HG02798 (cell line): ENCODE measurements at regions not wholly inside any gene's neighbourhood (a gene's known extent, or its start where the extent isn't known, plus 50 kb on each side); places are given as distances from the start of the nearest gene placed in this dataset.
"Not testable (repeated sequence)": the region's sequence is repeated elsewhere in the genome, so short reads cannot be mapped to it uniquely, and the experiment has no call there.

ENCODE experiments used
- ATAC-seq: cut with Tn5 transposase; IDR thresholded peaks from one replicate; pipeline ENCODE4 v1.9.1; 2021; ENCODE audit warnings: mild to moderate bottlenecking; ENCODE audit not compliant: unreplicated experiment, poor library complexity

DNA sequence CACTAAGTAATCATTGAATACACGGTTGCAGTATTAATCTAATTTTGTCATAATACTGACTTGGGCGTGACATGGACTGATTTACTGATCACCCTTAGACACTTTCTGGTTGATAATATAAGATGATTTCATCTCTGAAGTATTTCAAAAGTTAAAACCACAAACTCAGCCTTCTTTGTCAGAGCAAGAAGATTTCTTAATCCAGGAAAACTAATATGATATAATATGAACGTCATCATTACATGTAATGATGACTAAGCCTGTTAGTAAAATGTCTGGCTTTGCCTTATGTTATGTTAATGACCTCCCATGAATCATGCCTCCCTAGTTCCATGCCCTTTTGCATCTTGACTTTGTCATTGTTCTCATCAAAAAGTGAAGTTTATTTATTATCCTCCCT, 1325.0 kb upstream of the CDH2 start:
- no peak for ATAC-seq

DNA sequence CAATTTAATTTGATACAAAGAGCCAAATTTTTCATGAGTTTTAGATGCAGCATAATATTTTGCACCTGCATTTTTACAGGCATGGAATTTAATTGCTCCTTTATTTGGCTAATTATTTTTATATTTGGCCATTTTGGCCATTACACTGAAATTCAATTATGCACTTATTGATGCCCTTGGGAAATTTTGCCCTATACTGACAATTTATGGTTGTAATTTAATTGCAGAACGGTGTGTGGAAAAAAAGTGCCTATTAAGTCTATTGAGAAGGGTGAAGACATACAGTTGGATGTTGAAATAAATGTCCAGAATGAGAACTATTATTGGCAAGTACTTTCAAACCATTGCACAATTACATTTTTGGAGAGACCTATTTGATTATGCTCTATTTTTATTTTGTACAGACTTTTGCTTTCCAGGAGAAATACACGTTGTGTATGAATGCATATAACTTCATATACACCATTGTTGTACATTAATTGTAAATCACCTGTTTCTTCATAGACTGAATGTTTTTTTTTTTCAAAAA, 1319.3 kb upstream of the CDH2 start:
- ATAC-seq = no peak

DNA sequence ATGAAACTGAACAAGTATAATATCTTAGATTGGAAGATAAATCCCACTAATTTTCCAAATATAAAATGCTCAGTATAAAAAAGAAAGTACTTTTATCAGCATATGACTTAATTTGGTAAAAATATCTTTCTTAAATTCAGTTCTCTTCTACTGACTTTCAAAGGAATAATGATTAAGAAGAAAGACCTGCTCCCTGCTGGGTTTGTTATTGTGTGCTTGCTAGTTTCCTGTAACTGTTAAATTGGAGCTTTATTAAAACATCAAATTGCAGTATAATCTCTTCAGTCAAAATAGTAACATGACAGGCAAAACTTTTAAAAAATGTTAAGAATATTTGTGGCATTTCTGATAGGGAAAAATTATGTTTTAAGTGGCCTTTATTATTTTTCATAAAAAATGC, 1317.4 kb upstream of the CDH2 start:
- no peak for ATAC-seq

DNA sequence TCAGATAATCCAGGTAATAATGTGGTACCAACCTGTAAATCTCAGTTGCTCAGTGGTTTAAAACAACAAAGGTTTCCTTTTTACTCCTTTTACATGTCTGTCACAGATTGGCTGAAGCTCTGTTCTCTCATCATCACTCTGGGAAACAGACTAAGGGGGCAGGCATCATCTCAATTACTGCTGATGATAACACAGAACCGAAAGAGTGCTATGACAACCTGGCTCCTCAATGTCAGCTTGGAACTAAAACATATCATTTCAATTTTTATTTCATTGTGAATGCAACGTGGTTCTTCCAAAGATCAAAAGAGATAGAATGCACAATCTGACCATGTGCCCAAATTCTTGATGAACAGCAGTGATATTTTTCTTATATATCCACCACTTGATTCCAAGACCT, 1315.0 kb upstream of the CDH2 start:
- ATAC-seq = no peak

DNA sequence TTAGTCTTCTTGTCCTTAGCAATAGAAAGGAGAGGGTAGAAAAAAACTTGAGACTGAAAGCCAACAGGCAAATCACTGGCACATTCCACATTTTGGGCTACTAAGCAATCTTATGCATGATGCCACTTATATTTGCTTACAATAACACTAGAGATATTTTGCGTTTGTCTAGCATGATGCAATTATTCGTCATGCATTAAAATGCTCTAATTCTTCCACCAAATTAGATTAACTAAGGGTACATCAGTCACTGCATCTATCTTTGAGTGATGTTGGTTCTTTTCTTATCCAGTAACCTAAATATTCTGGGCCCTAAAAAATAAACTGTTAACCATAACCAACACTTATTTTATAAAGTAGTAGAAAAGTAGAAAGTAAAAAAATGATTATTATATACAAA, 1311.7 kb upstream of the CDH2 start:
- ATAC-seq = no peak

DNA sequence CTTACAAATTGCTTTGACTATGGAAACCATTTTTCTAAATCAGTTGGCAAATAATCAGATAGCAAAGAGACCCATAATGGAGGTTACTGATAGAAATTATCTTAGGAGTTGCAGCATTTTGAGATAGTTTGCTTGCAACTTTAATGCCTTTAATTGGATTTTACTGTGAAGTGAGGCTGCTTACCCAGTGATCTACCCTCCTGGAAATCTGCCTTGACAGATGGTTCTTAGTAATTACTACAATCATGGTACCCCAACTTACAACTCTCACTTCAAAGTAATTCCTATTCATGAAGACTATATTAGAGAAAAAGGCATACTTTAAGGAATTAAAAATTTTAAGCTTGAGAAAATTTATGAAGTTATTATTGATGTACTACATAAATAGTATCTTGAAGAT, 1288.6 kb upstream of the CDH2 start:
- no peak for ATAC-seq

DNA sequence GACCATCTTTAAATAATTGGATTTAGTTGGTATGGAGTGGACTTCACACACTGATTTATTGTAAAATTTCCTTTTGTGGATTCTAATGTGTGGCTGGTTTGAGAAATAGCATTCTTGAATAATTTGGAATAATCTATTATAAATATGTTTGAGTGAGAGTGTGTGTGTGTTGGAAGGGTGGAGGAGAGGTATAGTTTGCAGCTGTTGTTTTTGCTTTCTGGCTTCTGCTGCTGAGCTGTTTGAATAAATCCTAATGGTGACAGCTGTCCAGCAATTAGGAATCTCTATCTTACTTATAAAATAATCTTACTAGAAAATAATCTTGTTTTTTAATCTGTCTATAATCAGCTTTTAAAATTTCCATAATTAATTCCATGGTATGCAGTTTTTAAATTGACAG, 1283.0 kb upstream of the CDH2 start:
- no peak for ATAC-seq

DNA sequence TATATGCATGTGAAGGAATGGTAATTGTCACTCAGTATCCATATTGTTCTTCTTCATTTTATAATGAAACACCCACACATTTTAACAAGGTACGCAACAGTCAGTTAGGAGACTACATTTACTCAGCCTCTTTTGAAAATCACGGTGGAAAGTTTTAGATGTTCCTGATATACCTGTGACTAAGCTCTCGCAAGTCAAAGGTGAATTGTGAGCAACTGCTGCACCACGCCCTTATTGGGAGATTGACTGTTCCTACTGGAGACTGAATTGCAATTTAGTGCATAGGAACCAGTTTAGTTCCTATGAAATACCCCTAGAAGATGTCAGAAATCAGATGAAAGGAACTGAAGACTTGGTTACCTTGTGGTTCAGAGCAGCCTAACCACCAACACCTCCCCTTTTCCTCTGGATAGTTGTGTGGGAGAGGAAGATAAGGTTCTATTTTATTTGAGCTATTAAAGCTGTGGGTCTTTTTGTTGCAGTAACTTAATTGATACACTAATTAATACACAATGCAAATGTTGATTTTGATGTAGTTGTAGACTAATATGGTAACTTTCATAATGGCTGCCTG, 1280.5 kb upstream of the CDH2 start:
- ATAC-seq = no peak

DNA sequence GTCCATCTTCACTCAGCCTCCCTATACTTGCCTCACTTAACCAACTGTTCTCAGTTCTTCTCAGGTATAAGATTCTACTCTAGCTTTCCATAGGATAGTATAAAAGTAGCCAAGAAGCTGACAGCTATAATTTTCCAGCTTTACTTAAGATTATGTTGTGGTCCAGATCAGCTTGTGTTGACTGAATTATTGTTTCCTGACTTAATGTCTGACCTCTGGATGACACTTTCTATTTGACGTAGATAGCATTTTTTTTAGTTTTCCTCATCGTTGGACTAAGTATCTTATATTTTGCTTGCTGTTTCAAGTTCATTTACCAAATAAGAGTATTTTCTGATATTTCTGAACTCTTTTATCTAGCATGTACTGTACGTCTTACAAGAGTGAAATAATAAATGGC, 1272.5 kb upstream of the CDH2 start:
- ATAC-seq = no peak

DNA sequence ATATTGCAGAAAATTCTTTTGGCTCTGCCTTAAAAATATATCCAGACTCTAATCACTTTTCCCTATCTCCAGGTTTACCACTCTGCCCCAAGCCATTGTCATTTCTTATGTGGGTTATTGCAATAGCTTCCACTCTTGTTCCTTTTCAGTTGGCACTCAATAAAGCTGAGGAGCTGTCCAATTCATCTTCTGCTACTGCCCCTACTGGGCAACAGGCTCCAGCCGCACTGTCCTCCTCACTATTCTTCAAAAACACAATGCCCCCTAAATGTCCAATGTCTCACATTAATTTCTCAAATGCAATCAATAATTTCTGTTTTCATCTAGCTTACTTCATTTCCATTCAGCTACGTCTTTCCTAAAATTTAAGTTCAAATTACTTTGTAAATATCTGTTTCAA, 1262.5 kb upstream of the CDH2 start:
- no peak for ATAC-seq

DNA sequence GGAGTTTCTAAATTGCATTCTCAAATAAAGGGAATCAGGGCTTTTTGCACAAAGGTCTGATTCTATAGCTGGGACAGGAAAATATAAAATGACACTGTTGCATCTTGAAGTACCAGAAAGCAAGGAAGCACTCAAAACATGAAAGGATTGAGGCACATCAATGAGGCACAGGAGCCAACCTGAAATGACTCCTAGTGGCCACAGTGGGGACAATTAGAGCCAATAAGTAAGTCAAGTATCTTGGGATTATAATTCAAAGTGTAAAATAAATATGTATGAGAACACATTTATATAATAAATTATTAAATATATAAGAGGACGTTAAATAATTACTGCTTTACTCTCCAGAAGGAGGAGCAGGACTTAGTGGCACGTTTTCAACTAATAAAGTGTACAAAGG, 1259.5 kb upstream of the CDH2 start:
- ATAC-seq = no peak

DNA sequence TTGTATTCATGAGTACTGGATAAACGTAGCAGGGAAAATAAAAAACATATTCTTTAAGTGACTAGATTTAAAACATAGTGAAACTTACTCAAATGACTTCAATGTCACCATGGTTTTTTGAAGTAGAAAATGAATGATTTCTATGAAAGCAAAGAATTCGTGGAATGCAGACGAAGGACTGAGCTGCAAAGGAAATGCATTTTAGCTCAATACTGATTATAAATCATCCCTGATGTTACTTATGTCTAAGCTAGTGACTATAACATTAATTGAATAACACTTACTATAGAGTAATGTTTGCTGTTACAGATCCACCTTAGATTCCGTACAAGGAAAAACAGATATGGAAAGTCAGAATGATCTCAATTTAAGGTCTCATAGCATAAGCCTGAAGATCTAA, 1257.7 kb upstream of the CDH2 start:
- no peak for ATAC-seq

DNA sequence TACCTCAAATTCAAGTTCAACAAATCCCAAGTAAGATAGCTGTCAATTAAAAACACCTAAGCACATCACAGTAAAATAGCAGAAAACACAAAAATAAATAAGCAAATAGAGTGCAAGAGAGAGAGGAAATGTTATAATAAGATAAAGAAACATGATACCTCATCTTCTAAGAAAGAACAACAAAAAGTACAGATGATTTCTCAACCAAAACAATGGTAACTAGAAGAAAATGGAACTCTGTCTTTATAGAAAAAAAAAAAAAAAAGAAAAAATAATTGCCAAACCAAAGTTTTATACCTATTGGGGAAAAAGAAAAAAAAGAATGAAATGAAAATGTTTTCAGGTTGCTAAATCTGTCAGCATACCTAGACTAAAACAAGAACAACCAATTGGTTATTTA, 1253.5 kb upstream of the CDH2 start:
- no peak for ATAC-seq

DNA sequence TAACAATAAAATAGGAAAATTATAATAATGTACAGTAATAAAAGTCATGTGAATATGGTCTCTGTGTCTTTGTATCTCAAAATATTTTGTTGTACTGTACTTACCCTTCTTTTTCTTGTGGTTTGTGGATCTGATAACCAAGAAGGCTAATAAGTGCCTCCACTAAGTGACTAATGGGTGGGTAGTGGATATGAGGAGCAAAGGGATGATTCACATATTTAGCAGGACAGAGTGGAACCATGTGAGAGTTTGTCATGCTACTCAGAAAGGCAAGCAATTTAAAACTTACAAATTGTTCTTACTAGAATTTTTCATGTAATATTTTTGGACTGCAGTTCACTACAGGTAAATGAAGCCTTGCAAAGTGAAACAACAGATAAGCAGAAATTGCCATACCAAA, 1241.2 kb upstream of the CDH2 start:
- no peak for ATAC-seq

DNA sequence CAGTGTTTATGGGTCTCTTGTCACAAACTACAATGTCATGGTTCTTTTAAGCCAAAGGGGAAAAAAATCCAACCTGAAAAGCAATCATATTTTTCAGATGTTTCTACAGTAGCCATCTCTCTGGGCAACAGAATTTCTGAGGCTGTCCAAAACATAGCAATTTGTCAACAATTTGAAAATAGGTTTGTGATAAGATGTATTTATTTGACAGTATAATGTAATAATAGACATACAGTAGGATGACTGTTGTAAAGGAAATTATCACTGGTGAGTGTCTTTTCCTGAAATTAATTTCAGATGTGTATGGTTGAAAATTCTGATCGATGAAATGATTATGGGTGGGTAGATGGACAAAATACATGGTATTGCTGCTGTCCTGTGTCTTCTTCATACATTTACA, 1230.1 kb upstream of the CDH2 start:
- ATAC-seq = no peak

DNA sequence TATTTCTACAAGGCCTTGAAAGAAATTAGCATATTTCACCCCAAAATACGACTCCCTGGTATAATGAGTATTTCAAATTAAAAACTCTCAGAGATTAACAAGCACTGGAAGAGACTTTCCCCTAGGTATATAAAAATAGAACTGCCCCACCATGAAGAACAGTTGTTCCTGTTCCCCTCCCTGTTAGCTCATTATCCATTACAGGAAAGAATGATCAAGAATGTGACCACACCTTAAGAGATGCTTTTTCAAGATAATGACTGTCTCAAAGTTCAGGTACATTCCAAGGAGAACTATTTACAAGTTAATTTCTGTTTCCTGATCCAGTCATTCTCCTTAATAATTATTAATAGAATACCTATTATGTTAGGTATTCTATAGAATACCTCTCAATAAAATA, 1220.6 kb upstream of the CDH2 start:
- no peak for ATAC-seq

DNA sequence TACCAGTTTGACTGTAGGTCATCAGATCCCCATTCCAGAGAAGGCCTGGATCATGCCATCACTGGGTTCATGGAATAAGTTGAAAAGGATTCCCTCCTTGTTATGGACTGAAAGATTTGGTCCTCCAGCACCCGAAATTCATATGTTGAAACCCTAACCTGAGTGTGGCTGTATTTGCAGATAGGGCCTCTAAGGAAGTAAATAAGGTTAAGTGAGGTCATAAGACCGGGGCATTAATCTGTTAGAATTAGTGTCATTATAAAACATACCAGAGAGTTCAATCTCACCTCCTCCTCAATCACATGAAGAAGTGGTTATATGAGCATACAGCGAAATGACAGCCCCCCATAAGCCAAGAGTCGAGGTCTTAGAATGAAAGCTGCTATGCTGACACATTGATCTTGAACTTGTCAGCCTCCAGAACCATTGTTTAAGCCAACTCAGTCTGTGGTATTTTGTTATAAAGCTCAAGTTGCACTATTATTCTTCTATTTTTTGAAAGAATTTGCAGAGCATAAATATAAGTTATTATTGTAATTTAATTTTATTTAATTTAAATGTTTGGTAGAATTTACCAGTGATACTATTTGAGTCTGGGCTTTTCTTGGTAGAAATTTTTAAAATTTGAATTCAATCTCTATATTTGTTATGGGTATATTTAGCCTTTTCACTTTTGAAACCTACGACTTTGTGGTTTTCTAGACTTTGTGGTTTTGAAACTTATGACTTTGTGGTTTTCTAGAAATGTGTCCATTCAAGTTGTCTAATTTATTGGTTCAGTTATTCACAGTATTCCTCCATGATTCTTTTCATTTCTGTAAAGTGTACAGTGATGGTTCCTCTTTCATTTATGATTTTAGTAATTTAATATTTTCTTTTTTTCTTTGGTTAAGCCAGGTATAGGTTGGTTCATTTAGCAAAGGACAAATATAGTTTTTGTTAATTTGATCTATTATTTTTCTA, 1206.7 kb upstream of the CDH2 start:
- peak; percentile 40 for ATAC-seq

DNA sequence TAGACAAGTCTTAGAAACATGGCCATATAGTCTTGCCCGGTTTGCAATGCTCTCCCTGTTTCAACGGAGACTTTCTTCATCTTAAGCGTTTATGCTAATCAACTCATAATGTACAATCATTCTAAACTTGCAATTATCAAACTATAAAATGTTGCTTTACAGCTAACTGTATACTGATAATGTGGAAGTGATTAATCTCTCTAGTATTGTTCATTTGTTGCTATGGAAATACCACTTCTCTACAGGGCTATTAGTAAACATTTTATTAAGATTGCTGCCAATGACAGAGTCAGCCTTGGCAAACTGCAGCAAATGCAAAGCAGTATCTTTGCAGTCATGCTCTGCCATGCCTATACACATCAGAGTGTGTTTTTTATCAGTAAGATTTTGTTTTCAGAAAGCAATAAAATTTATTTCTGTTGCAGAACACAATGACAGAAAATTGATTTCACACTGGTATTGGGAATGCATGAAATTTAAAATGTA, 1201.8 kb upstream of the CDH2 start:
- no peak for ATAC-seq

DNA sequence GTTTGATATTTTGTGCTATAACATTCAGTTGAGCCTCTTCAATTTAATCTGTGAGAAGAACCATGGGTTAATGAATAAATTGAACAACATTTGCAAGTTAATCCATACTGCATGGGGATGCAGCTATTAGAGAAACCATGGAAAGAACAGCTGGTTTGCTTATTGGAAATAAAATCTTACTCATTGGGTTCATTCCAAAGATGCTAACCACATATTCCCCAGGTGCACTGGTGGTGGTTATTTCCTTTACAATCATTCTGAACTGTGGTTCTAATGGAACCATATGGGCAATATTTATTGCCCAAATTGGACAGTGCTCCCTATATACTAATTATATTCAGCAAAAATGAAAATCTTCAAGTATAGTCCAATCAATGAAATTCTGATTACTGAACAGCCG, 1200.4 kb upstream of the CDH2 start:
- ATAC-seq = no peak

DNA sequence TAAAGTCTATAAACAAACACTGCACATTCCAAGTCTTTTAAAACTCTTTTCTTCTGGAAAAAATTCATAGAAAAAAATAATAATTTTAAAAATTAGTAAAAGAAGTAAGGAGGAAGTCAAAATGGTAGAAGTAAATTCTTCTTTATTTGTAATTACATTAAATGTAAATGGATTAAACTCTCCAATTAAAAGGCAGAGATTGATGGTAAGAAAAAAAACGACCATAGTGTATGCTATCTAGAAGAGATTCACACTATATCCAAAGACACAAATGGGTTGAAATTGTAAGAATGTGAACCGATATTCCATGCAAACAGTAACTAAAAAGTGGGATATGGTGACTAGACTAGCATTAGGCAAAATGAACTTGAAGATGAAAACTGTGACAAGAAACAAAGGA, 1196.1 kb upstream of the CDH2 start:
- ATAC-seq = no peak

DNA sequence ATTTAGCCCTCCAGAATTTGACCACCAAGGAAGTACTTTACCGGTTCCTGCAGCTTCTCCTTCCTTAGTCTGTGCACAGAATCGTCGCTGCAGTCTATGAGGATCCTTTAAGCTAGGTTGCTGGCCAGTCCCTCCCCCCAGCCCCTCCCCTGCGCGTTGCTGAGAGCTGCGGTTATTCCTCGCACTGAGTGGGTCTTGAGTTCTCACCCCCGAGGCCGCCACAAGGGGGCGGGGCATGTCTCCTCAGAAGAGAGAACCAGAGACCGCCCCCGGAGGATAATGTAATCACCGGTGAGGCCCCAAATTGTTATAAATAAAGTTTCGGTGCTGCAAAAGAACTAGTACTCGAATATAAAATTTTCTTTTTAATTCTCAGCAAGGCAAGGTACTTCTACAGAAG, 1184.9 kb upstream of the CDH2 start:
- ATAC-seq = no peak

DNA sequence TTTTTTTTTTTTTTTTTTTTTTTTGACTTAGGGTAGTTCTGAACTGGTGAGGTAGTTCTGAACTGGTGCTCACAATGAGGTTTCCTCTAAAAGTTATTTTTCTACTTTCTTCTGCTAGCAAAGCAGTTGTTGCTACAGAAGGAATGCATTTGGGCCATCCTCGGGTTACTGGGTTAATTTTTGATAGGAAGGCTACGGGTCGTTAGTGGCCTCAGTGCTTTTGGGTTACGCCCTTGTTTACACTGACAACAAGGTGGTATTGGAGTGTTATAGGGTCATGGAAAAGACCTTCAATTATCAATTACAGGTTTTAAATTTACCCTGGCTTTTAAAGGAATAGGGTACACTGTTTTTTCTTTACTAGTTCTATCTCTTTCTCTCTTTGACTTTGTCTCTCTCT, 1183.7 kb upstream of the CDH2 start:
- not testable (repeated sequence) for ATAC-seq
